Tibial nerve (tissue), 3 donors: ENCODE measurements at regions not wholly inside any gene's neighbourhood (a gene's known extent, or its start where the extent isn't known, plus 50 kb on each side); places are given as distances from the start of the nearest gene placed in this dataset.

ENCODE experiments used
- POLR2A ChIP-seq, 2 donors: fragments of 450-650 bp; IDR thresholded peaks; one replicate each; pipeline ENCODE4 v1.6.1; 2017; ENCODE audit warnings: antibody characterized with exemption in 2 of 2, mild to moderate bottlenecking in 2 of 2, moderate library complexity in 2 of 2
- TF ChIP-seq, protein P1 (sequence below), 5 experiments: fragments of 200-600 bp in 3 of 5; fragments of 450-650 bp in 2 of 5; sonication (generic) in 3 of 5; IDR thresholded peaks; one replicate each; pipeline ENCODE4 v1.5.1; 2016 to 2019; ENCODE audit warnings: antibody characterized with exemption in 5 of 5, mild to moderate bottlenecking in 3 of 5, moderate library complexity in 2 of 5

DNA sequence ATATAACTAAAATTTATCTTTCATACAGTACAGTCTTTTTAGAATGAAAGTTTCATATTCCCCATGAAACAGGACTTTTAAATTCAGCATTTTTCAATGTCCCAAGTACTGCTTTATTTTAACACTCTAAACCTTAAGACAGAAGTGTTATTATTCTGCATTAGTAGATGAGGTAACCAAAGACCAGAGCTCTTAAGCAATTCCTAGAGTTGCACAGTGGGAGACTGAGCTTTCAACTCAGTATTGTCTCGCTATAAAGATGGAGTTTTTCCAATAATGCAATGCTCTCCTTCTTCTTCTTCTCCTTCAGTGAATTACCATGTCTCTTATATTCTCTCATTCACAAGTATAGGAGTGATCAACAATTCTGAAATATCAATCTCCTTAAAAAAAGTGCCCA is 479.7 kb downstream of the CETN3 start:
- TF ChIP-seq, protein P1, sequence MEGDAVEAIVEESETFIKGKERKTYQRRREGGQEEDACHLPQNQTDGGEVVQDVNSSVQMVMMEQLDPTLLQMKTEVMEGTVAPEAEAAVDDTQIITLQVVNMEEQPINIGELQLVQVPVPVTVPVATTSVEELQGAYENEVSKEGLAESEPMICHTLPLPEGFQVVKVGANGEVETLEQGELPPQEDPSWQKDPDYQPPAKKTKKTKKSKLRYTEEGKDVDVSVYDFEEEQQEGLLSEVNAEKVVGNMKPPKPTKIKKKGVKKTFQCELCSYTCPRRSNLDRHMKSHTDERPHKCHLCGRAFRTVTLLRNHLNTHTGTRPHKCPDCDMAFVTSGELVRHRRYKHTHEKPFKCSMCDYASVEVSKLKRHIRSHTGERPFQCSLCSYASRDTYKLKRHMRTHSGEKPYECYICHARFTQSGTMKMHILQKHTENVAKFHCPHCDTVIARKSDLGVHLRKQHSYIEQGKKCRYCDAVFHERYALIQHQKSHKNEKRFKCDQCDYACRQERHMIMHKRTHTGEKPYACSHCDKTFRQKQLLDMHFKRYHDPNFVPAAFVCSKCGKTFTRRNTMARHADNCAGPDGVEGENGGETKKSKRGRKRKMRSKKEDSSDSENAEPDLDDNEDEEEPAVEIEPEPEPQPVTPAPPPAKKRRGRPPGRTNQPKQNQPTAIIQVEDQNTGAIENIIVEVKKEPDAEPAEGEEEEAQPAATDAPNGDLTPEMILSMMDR (IDR thresholded peaks at IDR 0.05) = no peak
- no peak for TF ChIP-seq POLR2A (IDR thresholded peaks at IDR 0.05)
